PC-9 (cell line): ENCODE measurements at regions not wholly inside any gene's neighbourhood (a gene's known extent, or its start where the extent isn't known, plus 50 kb on each side); places are given as distances from the start of the nearest gene placed in this dataset.

Source experiments
- BruUV-seq: library from RNA; stranded (reverse); fragments of 400-500 nt; replicated peaks from 2 replicates; lab custom pipeline; 2021; lab: Mats Ljungman, UMichigan
- CTCF ChIA-PET: fragments of 300-600 bp; sonication (Branson Sonifier 250); formaldehyde crosslinking; loops from one replicate; lab custom pipeline; 2022; ENCODE audit warnings: antibody characterized with exemption; lab: Charles Lee
- POLR2A ChIA-PET: fragments of 300-600 bp; sonication (Branson Sonifier 250); formaldehyde crosslinking; loops from one replicate; lab custom pipeline; 2022; ENCODE audit warnings: antibody characterized with exemption; ENCODE audit not compliant: unreplicated experiment; lab: Charles Lee
- DNase-seq, 2 experiments: peaks; one replicate each; pipeline versions ENCODE4 v3.0.0 to v3.0.0-alpha.2; 2015 to 2022; ENCODE audit warnings: mixed read lengths in 1 of 2
- H2AFZ ChIP-seq: fragments of 200-600 bp; sonication (generic); 2 replicates; pipeline ENCODE4 v1.8.1; 2017; ENCODE audit warnings: antibody characterized with exemption
- H3F3A ChIP-seq: fragments of 200-600 bp; sonication (generic); 2 replicates; pipeline ENCODE4 v1.8.1; 2017; ENCODE audit warnings: antibody characterized with exemption, mild to moderate bottlenecking, low read depth; ENCODE audit not compliant: insufficient read depth
- H3K27ac ChIP-seq: fragments of 200-600 bp; sonication (generic); 2 replicates; pipeline ENCODE4 v1.6.1; 2016; ENCODE audit warnings: mixed run types
- H3K27me3 ChIP-seq: fragments of 200-600 bp; sonication (generic); 2 replicates; pipeline ENCODE4 v1.6.1; 2016; ENCODE audit warnings: low read depth, mixed run types; ENCODE audit not compliant: insufficient read depth
- H3K36me3 ChIP-seq: fragments of 200-600 bp; sonication (generic); 2 replicates; pipeline ENCODE4 v1.6.1; 2016; ENCODE audit warnings: low read depth, mixed run types
- H3K4me1 ChIP-seq: fragments of 200-600 bp; sonication (generic); replicated peaks from 2 replicates; pipeline ENCODE4 v1.6.1; 2016; ENCODE audit warnings: mixed run types; ENCODE audit not compliant: insufficient read depth
- H3K4me2 ChIP-seq: fragments of 200-600 bp; sonication (generic); 2 replicates; pipeline ENCODE4 v1.6.1; 2017; ENCODE audit warnings: mixed run types
- H3K4me3 ChIP-seq: fragments of 200-600 bp; sonication (generic); 2 replicates; pipeline ENCODE4 v1.6.1; 2016; ENCODE audit warnings: mixed run types
- H3K79me2 ChIP-seq: fragments of 200-600 bp; sonication (generic); 2 replicates; pipeline ENCODE4 v1.6.1; 2017; ENCODE audit warnings: low read depth, mixed run types
- H3K9me2 ChIP-seq: fragments of 200-600 bp; sonication (generic); 2 replicates; pipeline ENCODE4 v1.8.1; 2017; ENCODE audit warnings: mild to moderate bottlenecking; ENCODE audit not compliant: insufficient read depth
- H3K9me3 ChIP-seq: fragments of 200-600 bp; sonication (generic); 2 replicates; pipeline ENCODE4 v1.8.1; 2016; ENCODE audit warnings: low read depth; ENCODE audit not compliant: insufficient read depth
- H4K20me1 ChIP-seq: fragments of 200-600 bp; sonication (generic); 2 replicates; pipeline ENCODE4 v1.8.1; 2017; ENCODE audit not compliant: insufficient read depth
- EZH2 ChIP-seq: fragments of 200-600 bp; sonication (generic); IDR thresholded peaks from 2 replicates; pipeline ENCODE4 v1.8.0; 2017; ENCODE audit warnings: antibody characterized with exemption, low read depth
- intact Hi-C: fragments of 100-400 bp; cut with micrococcal nuclease; formaldehyde crosslinking; loops from one replicate; pipeline ENCODE4 v1.10.0; 2022; ENCODE audit not compliant: unreplicated experiment
- TF ChIP-seq, protein P1 (sequence below): fragments of 200-600 bp; sonication (generic); conservative IDR thresholded peaks from 2 replicates; pipeline ENCODE4 v1.6.1; 2017; ENCODE audit warnings: mixed run types, antibody characterized with exemption, mild to moderate bottlenecking, moderate library complexity

DNA sequence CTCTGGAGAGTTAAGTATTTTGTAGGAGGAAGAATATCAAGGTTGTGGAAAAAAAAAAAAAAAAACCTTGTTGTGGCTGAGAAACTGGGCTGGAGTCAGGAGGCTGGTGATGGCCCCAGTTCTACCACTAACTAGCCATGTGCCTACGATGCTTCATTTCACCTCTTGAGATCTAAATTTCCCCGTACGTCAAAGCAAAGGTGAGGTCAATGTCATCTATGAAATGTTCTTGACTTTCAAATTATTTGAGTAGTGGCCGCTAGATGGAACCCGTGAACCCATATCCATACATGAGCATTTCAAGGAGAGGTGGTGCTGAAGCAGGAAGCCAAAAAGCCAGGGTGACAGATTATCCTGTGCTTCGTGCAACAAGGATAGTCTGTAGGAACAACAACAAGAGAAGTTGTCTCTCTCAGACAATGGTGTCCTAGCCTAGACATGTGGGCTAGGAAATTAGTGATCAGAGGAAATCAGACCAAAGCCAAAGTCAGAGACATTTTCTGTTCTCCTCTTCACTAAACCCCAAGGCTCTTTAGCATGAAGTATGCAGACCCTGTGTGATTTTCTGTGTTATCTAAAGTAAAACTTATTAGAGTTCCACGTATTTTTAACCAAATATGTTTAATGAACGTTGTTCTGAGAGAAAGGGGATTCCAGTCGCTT, 95.5 kb upstream of the ETV6 start:
- DNase-seq, result peak; percentile 54 to 61
- Histone ChIP-seq H3K4me3 (no peak overlapping the region), H3K4me2 (no peak overlapping the region), H3F3A (no peaks in the 10 kb centered on the region), H3K27me3 (no peaks in the 10 kb centered on the region), H3K36me3 (no peaks in the 10 kb centered on the region), H3K79me2 (no peaks in the 10 kb centered on the region), H4K20me1 (no peaks in the 10 kb centered on the region), H3K9me2 (no peaks in the 10 kb centered on the region), H3K9me3 (no peaks in the 10 kb centered on the region), H2AFZ (no peak overlapping the region), H3K4me1 (peaks cover 21% of the 10 kb centered on the region; the same call in 1 of the 2 replicates), H3K27ac (no peak overlapping the region)
- TF ChIP-seq, protein P1, sequence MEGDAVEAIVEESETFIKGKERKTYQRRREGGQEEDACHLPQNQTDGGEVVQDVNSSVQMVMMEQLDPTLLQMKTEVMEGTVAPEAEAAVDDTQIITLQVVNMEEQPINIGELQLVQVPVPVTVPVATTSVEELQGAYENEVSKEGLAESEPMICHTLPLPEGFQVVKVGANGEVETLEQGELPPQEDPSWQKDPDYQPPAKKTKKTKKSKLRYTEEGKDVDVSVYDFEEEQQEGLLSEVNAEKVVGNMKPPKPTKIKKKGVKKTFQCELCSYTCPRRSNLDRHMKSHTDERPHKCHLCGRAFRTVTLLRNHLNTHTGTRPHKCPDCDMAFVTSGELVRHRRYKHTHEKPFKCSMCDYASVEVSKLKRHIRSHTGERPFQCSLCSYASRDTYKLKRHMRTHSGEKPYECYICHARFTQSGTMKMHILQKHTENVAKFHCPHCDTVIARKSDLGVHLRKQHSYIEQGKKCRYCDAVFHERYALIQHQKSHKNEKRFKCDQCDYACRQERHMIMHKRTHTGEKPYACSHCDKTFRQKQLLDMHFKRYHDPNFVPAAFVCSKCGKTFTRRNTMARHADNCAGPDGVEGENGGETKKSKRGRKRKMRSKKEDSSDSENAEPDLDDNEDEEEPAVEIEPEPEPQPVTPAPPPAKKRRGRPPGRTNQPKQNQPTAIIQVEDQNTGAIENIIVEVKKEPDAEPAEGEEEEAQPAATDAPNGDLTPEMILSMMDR, result peak; percentile 79
- no peak for TF ChIP-seq EZH2
- no TSS peak for BruUV-seq
- ChIA-PET CTCF (interaction anchor here (0.6 to 2.3 kb wide), 5 partner anchors 10 to 481 kb away, joined by 3 to 23 read pairs (median 11); no protein-coding TSS in a partner anchor), POLR2A (no interaction called here)
- intact Hi-C loops, result loop anchor here (1.0 kb wide), 3 partner anchors 26 to 1150 kb away; no protein-coding TSS in a partner anchor

DNA sequence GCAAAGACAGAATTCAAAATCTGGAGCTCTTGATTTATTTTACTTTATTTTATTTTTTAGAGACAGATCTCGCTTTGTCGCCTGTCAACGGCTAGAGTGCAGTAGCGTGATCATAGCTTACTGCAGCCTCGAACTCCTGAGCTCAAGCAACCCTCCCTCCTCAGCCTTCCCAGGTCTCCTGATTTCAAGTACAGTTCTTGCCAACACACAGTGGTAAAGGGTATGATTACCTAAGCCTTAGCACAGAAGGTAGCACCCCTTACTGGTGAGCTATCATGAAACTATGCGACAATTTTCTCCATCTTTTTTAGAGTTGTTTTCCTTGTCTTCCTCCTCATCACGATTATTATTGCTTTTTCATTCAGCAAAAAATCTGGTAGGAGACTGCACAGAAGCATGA, 94.3 kb upstream of the ETV6 start:
- H3K4me1 ChIP-seq, result peaks cover 21% of the 10 kb centered on the region; the same call in 1 of the 2 replicates
- no peaks in the 10 kb centered on the region for H3K27me3 ChIP-seq
- no peak overlapping the region for H2AFZ ChIP-seq
- intact Hi-C loops, result loop anchor here (1.0 to 5.0 kb wide), 2 partner anchors 94 to 777 kb away; partner anchors contain the start of gene ETV6
- no peaks in the 10 kb centered on the region for H3K36me3 ChIP-seq
- no peaks in the 10 kb centered on the region for H3K79me2 ChIP-seq
- CTCF ChIA-PET, result interaction anchor here (0.5 to 2.3 kb wide), 5 partner anchors 25 to 783 kb away, joined by 3 to 23 read pairs (median 6); no protein-coding TSS in a partner anchor
- no peaks in the 10 kb centered on the region for H3K9me2 ChIP-seq
- H3K4me2 ChIP-seq, result no peak overlapping the region
- POLR2A ChIA-PET, result interaction anchor here (0.5 to 1.2 kb wide), 3 partner anchors 25 to 326 kb away, joined by 3 to 5 read pairs (median 4); no protein-coding TSS in a partner anchor
- BruUV-seq, result no TSS peak
- no peak for TF ChIP-seq EZH2
- TF ChIP-seq, protein P1, result no peak
- H4K20me1 ChIP-seq, result no peaks in the 10 kb centered on the region
- H3K4me3 ChIP-seq, result no peak overlapping the region
- H3F3A ChIP-seq, result no peaks in the 10 kb centered on the region
- DNase-seq, result no peak
- H3K9me3 ChIP-seq, result no peaks in the 10 kb centered on the region
- no peak overlapping the region for H3K27ac ChIP-seq

DNA sequence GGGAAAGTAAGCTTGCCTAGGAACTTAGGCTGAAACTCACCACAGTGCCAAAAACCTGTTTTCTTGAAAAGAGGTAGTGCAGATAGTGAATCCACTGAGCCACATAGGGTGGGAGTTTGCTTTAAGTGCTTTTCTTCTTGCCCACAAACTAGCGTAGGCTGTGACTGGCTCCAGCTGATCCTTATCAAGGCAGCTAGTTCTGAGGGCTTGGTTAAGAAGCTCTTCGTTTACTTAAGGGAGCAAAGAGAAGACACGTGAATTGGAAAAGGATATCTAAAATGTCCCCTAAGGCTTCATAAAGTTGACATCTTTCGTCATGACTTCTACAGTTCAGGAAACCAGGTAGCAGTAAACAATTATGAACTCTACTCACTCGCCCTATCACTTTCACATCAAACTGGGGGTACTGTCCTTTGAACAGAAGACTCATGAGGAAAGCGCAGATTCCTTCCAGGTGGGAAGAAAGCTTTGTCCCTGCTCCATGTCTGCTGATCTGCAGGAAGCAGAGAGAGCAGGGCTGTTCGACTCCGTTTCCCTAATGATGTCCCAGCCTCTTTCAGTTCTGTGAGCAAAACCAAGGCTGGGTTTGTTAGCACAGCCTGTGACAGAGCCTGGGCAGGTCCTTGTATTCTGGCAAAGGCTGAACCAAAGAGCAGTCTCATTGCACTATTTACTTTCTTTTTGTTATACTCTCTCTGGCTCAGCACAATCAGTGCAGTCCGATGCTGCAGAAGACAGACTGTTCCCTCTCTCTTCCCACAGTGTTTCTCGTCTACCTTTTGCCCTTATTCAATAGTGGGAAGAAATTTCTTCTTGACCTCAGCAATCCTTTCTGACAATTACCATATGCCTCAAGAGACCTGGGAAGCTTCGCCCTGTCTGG, 93.5 kb upstream of the ETV6 start:
- no TSS peak for BruUV-seq
- ChIA-PET CTCF (interaction anchor here (0.5 to 2.3 kb wide), 5 partner anchors 20 to 782 kb away, joined by 5 to 23 read pairs (median 6); no protein-coding TSS in a partner anchor), POLR2A (interaction anchor here (0.5 to 1.2 kb wide), 3 partner anchors 24 to 782 kb away, joined by 3 to 5 read pairs (median 5); no protein-coding TSS in a partner anchor)
- DNase-seq, result peak; percentile 28 to 46
- Histone ChIP-seq H3K9me2 (no peaks in the 10 kb centered on the region), H4K20me1 (no peaks in the 10 kb centered on the region), H3K9me3 (no peaks in the 10 kb centered on the region), H2AFZ (no peak overlapping the region), H3K4me3 (no peak overlapping the region), H3K27me3 (no peaks in the 10 kb centered on the region), H3K4me1 (peaks cover 21% of the 10 kb centered on the region; the same call in 1 of the 2 replicates), H3F3A (0 out of 2 replicates have a peak, but pooled peaks cover 1% of the 10 kb centered on the region), H3K79me2 (no peaks in the 10 kb centered on the region), H3K36me3 (no peaks in the 10 kb centered on the region), H3K4me2 (no peak overlapping the region), H3K27ac (no peak overlapping the region)
- TF ChIP-seq EZH2, result no peak
- TF ChIP-seq, protein P1, result no peak
- intact Hi-C loops, result loop anchor here (1.0 to 5.0 kb wide), 2 partner anchors 93 to 776 kb away; partner anchors contain the start of gene ETV6
